Astrocyte (in vitro differentiated cells and primary cell): ENCODE measurements at regions not wholly inside any gene's neighbourhood (a gene's known extent, or its start where the extent isn't known, plus 50 kb on each side); places are given as distances from the start of the nearest gene placed in this dataset.
A peak's percentile ranks its signal among the peaks of the same experiment; 100 is the strongest.

Source experiments
- DNase-seq: peaks from one replicate; pipeline ENCODE4 v3.0.0-alpha.2; 2010; ENCODE audit warnings: low read depth
- FAIRE-seq: peaks from 2 replicates; lab custom pipeline; 2011; peaks lifted over from hg19 to GRCh38; lab: Jason Lieb, UNC
- H2AFZ ChIP-seq: 2 replicates; pipeline ENCODE4 v1.6.0; 2012; ENCODE audit warnings: low read depth, low read length, inconsistent platforms
- H3K27ac ChIP-seq: 2 replicates; pipeline ENCODE4 v1.5.1; 2011; ENCODE audit warnings: low read depth, low read length, inconsistent platforms
- H3K27me3 ChIP-seq: 2 replicates; pipeline ENCODE4 v1.6.0; 2011; ENCODE audit warnings: low read length, inconsistent platforms; ENCODE audit not compliant: insufficient read depth
- H3K36me3 ChIP-seq: 2 replicates; pipeline ENCODE4 v1.5.1; 2011; ENCODE audit warnings: low read length, inconsistent platforms; ENCODE audit not compliant: insufficient read depth
- H3K4me1 ChIP-seq: 2 replicates; pipeline ENCODE4 v1.5.1; 2011; ENCODE audit warnings: low read length, inconsistent platforms; ENCODE audit not compliant: insufficient read depth
- H3K4me2 ChIP-seq: 2 replicates; pipeline ENCODE4 v1.6.0; 2012; ENCODE audit warnings: low read length, inconsistent platforms
- H3K4me3 ChIP-seq: 2 replicates; pipeline ENCODE4 v1.5.1; 2011; ENCODE audit warnings: low read depth, mild to moderate bottlenecking, low read length, inconsistent platforms; ENCODE audit not compliant: insufficient read depth
- H3K79me2 ChIP-seq: 2 replicates; pipeline ENCODE4 v1.6.0; 2012; ENCODE audit warnings: mild to moderate bottlenecking, low read length, inconsistent platforms; ENCODE audit not compliant: insufficient read depth
- H3K9ac ChIP-seq: 2 replicates; pipeline ENCODE4 v1.6.0; 2012; ENCODE audit warnings: mild to moderate bottlenecking, low read length, inconsistent platforms
- H3K9me3 ChIP-seq: 2 replicates; pipeline ENCODE4 v1.5.1; 2012; ENCODE audit warnings: low read depth, mild to moderate bottlenecking, low read length, inconsistent platforms; ENCODE audit not compliant: insufficient read depth
- H4K20me1 ChIP-seq: 2 replicates; pipeline ENCODE4 v1.6.0; 2012; ENCODE audit warnings: low read length, inconsistent platforms; ENCODE audit not compliant: insufficient read depth
- H3K27ac Mint-ChIP-seq: one replicate; pipeline ENCODE4 v1.8.0; 2021; ENCODE audit warnings: mild to moderate bottlenecking, mixed read lengths; ENCODE audit not compliant: unreplicated experiment
- H3K27me3 Mint-ChIP-seq: one replicate; pipeline ENCODE4 v1.8.0; 2021; ENCODE audit warnings: low read depth, mixed read lengths; ENCODE audit not compliant: unreplicated experiment
- H3K36me3 Mint-ChIP-seq: one replicate; pipeline ENCODE4 v1.8.0; 2021; ENCODE audit warnings: low read depth, mixed read lengths; ENCODE audit not compliant: unreplicated experiment
- H3K4me1 Mint-ChIP-seq: one replicate; pipeline ENCODE4 v1.8.0; 2021; ENCODE audit warnings: low read depth, mixed read lengths; ENCODE audit not compliant: unreplicated experiment
- H3K4me3 Mint-ChIP-seq: one replicate; pipeline ENCODE4 v1.8.0; 2021; ENCODE audit warnings: mild to moderate bottlenecking, moderate library complexity, mixed read lengths; ENCODE audit not compliant: unreplicated experiment
- H3K9me3 Mint-ChIP-seq: one replicate; pipeline ENCODE4 v1.8.0; 2021; ENCODE audit warnings: mild to moderate bottlenecking, mixed read lengths; ENCODE audit not compliant: unreplicated experiment
- EZH2 ChIP-seq: IDR thresholded peaks from 2 replicates; pipeline ENCODE4 v1.6.1; 2012; ENCODE audit warnings: mild to moderate bottlenecking, low read length, inconsistent platforms; ENCODE audit not compliant: insufficient read depth
- TF ChIP-seq, protein P1 (sequence below): IDR thresholded peaks from 2 replicates; pipeline ENCODE4 v1.5.1; 2011; ENCODE audit warnings: low read depth, mild to moderate bottlenecking, inconsistent platforms, low read length, moderate library complexity; ENCODE audit not compliant: insufficient read depth

DNA sequence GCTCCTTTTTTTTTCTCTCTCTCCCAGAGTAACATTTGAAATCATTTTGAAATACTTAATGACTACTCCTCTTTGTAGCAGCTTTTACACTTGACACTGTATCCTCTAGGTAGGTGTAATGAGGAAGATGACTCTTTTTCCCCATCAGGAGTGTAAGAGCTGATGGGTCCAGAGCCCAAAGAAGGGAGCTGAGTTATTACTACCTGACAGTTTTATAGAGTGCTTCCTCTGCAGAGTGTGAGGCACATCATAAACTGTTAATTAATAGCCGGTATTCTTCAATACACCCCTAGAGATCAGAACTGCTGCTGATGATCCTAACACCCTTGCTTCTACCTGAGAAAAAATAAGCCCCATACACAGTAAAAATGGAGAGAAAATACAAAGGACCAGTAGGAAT, 279.8 kb upstream of the SEMA3A start:
- FAIRE-seq: no peak
- TF ChIP-seq, protein P1, sequence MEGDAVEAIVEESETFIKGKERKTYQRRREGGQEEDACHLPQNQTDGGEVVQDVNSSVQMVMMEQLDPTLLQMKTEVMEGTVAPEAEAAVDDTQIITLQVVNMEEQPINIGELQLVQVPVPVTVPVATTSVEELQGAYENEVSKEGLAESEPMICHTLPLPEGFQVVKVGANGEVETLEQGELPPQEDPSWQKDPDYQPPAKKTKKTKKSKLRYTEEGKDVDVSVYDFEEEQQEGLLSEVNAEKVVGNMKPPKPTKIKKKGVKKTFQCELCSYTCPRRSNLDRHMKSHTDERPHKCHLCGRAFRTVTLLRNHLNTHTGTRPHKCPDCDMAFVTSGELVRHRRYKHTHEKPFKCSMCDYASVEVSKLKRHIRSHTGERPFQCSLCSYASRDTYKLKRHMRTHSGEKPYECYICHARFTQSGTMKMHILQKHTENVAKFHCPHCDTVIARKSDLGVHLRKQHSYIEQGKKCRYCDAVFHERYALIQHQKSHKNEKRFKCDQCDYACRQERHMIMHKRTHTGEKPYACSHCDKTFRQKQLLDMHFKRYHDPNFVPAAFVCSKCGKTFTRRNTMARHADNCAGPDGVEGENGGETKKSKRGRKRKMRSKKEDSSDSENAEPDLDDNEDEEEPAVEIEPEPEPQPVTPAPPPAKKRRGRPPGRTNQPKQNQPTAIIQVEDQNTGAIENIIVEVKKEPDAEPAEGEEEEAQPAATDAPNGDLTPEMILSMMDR: no peak
- TF ChIP-seq EZH2: no peak
- H3K36me3 Mint-ChIP-seq: no peaks in the 10 kb centered on the region

DNA sequence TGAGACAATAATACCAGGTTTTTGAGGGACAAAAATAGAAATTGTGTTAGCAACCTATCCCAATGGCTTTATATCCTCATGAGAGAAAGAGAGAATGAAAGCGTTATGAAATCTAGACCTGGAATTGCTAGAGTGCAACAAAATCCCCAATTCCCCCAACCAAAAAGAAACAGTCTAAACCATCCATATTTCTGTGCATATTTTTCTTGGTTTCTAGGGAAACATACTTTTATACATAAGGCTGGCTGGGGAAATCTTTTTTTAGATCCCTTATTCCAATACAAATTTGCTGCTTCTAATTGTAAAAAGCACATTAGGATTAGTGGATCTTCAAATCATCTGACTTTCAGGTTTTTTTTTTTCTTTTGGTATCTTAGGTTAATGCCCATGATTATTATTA, 277.0 kb upstream of the SEMA3A start:
- Mint-ChIP-seq H3K4me1 (peaks cover 4% of the 10 kb centered on the region), H3K4me3 (no peak overlapping the region), H3K27me3 (no peaks in the 10 kb centered on the region), H3K36me3 (no peaks in the 10 kb centered on the region), H3K27ac (no peak overlapping the region), H3K9me3 (no peaks in the 10 kb centered on the region)
- Histone ChIP-seq H3K4me2 (no peak overlapping the region), H4K20me1 (no peaks in the 10 kb centered on the region), H3K27ac (no peak overlapping the region), H3K4me3 (no peak overlapping the region), H2AFZ (no peak overlapping the region), H3K36me3 (no peaks in the 10 kb centered on the region), H3K79me2 (no peaks in the 10 kb centered on the region), H3K9ac (no peak overlapping the region), H3K4me1 (no peaks in the 10 kb centered on the region), H3K27me3 (no peaks in the 10 kb centered on the region), H3K9me3 (no peaks in the 10 kb centered on the region)
- no peak for TF ChIP-seq EZH2
- TF ChIP-seq, protein P1: no peak
- DNase-seq: no peak
- FAIRE-seq: no peak

More for the DNA sequence above, 279.8 kb upstream of the SEMA3A start:
- Histone ChIP-seq H3K27ac (no peak overlapping the region), H3K4me3 (no peak overlapping the region), H3K79me2 (no peaks in the 10 kb centered on the region), H3K9me3 (no peaks in the 10 kb centered on the region), H3K27me3 (no peaks in the 10 kb centered on the region), H3K9ac (no peak overlapping the region), H2AFZ (no peak overlapping the region), H3K4me2 (no peak overlapping the region), H3K36me3 (no peaks in the 10 kb centered on the region), H3K4me1 (no peaks in the 10 kb centered on the region), H4K20me1 (no peaks in the 10 kb centered on the region)
- DNase-seq: no peak
- Mint-ChIP-seq H3K27ac (no peak overlapping the region), H3K9me3 (no peaks in the 10 kb centered on the region), H3K4me3 (no peak overlapping the region), H3K4me1 (no peaks in the 10 kb centered on the region), H3K27me3 (no peaks in the 10 kb centered on the region)

DNA sequence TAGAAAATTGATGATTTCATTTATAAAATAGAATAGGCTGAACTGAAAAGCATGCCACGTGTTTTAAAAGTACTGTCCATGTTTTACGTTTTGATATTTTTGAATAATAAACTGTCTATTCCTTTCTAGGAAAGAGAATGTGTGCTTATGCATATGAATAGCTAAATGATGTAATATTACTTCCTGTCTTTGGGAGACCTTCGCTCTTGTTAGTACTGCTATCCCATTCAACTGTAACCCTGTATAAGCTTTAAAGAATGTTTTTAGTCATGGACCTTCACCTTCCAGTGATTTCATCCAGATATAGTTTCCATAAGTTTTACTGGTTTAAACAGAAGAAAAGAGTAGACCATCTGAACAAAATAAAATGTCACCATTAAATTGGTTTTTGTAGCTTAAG, 274.4 kb upstream of the SEMA3A start:
- Histone ChIP-seq H2AFZ (no peak overlapping the region), H3K4me1 (no peaks in the 10 kb centered on the region), H3K27ac (no peak overlapping the region), H3K4me2 (peak overlapping the region; percentile 19), H3K27me3 (no peaks in the 10 kb centered on the region), H3K4me3 (no peak overlapping the region), H3K36me3 (no peaks in the 10 kb centered on the region), H4K20me1 (no peaks in the 10 kb centered on the region), H3K9me3 (no peaks in the 10 kb centered on the region), H3K9ac (no peak overlapping the region), H3K79me2 (no peaks in the 10 kb centered on the region)
- DNase-seq (peak; percentile 19), FAIRE-seq (peak; percentile 65)
- Mint-ChIP-seq H3K27me3 (no peaks in the 10 kb centered on the region), H3K36me3 (no peaks in the 10 kb centered on the region), H3K9me3 (no peaks in the 10 kb centered on the region), H3K4me1 (peaks cover 4% of the 10 kb centered on the region), H3K4me3 (no peak overlapping the region), H3K27ac (no peak overlapping the region)
- no peak for TF ChIP-seq EZH2
- TF ChIP-seq, protein P1: no peak
